ENCODE measurements at regions not wholly inside any gene's neighbourhood (a gene's known extent, or its start where the extent isn't known, plus 50 kb on each side); places are given as distances from the start of the nearest gene placed in this dataset.
"Not testable (repeated sequence)": the region's sequence is repeated elsewhere in the genome, so short reads cannot be mapped to it uniquely, and the experiment has no call there.

- DNase-seq = no peak
Observed at GRCh38 chr3:29152379-29152778, 128.5 kb upstream of the RBMS3 start.

GRCh38 chr3:29153811-29154210, 127.1 kb upstream of the RBMS3 start:
- DNase-seq = peak; percentile 47

GRCh38 chr3:29156086-29156715, 124.7 kb upstream of the RBMS3 start:
- no peak for DNase-seq

GRCh38 chr3:29164825-29165224, 116.0 kb upstream of the RBMS3 start:
- DNase-seq = no peak

GRCh38 chr3:29167180-29167579, 113.7 kb upstream of the RBMS3 start:
- DNase-seq = no peak

GRCh38 chr3:29168081-29168480, 112.8 kb upstream of the RBMS3 start:
- DNase-seq = no peak

GRCh38 chr3:29168696-29169095, 112.2 kb upstream of the RBMS3 start:
- DNase-seq = no peak

GRCh38 chr3:29169451-29169850, 111.4 kb upstream of the RBMS3 start:
- DNase-seq = no peak

- DNase-seq = no peak
Observed at GRCh38 chr3:29171043-29171990, 109.6 kb upstream of the RBMS3 start.

GRCh38 chr3:29176501-29176900, 104.4 kb upstream of the RBMS3 start:
- no peak for DNase-seq

- DNase-seq = no peak
Observed at GRCh38 chr3:29178809-29179793, 101.8 kb upstream of the RBMS3 start.

GRCh38 chr3:29181149-29181780, 99.6 kb upstream of the RBMS3 start:
- no peak for DNase-seq

- DNase-seq = no peak
Observed at GRCh38 chr3:29181872-29182271, 99.0 kb upstream of the RBMS3 start.

- not testable (repeated sequence) for DNase-seq
Observed at GRCh38 chr3:29182828-29183227, 98.0 kb upstream of the RBMS3 start.

- peak; percentile 34 for DNase-seq
Observed at GRCh38 chr3:29183346-29184087, 97.4 kb upstream of the RBMS3 start.

GRCh38 chr3:29185706-29186105, 95.2 kb upstream of the RBMS3 start:
- no peak for DNase-seq

GRCh38 chr3:29186131-29186599, 94.7 kb upstream of the RBMS3 start:
- DNase-seq = no peak

GRCh38 chr3:29186982-29187725, 93.7 kb upstream of the RBMS3 start:
- DNase-seq = no peak

GRCh38 chr3:29189328-29189727, 91.5 kb upstream of the RBMS3 start:
- no peak for DNase-seq

- DNase-seq = no peak
Observed at GRCh38 chr3:29194139-29194538, 86.7 kb upstream of the RBMS3 start.

- no peak for DNase-seq
Observed at GRCh38 chr3:29195056-29195455, 85.8 kb upstream of the RBMS3 start.
